Bronchial epithelial cell (primary cell): ENCODE measurements at regions not wholly inside any gene's neighbourhood (a gene's known extent, or its start where the extent isn't known, plus 50 kb on each side); places are given as distances from the start of the nearest gene placed in this dataset.
A peak's percentile ranks its signal among the peaks of the same experiment; 100 is the strongest.
"Not testable (repeated sequence)": the region's sequence is repeated elsewhere in the genome, so short reads cannot be mapped to it uniquely, and the experiment has no call there.

ENCODE experiments used
- DNase-seq: peaks from one replicate; pipeline ENCODE4 v3.0.0-alpha.2; 2010; ENCODE audit warnings: low read depth
- FAIRE-seq: peaks from 2 replicates; lab custom pipeline; 2011; peaks lifted over from hg19 to GRCh38; lab: Jason Lieb, UNC
- H3K27me3 ChIP-seq: 2 replicates; pipeline ENCODE4 v1.5.1; 2011; ENCODE audit warnings: low read length; ENCODE audit not compliant: control insufficient read depth, insufficient read depth
- H3K36me3 ChIP-seq: 2 replicates; pipeline ENCODE4 v1.5.1; 2011; ENCODE audit warnings: low read length; ENCODE audit not compliant: control insufficient read depth, insufficient read depth
- H3K4me3 ChIP-seq: 2 replicates; pipeline ENCODE4 v1.5.1; 2011; ENCODE audit warnings: mild to moderate bottlenecking, low read depth, low read length, control low read depth
- CTCF ChIP-seq: IDR thresholded peaks from 2 replicates; pipeline ENCODE4 v1.5.1; 2011; ENCODE audit warnings: mild to moderate bottlenecking, moderate library complexity, low read length, control low read depth, inconsistent platforms; ENCODE audit not compliant: insufficient read depth, severe bottlenecking

- FAIRE-seq (no peak), DNase-seq (no peak)
- Histone ChIP-seq H3K27me3 (no peaks in the 10 kb centered on the region), H3K4me3 (no peak overlapping the region), H3K36me3 (no peaks in the 10 kb centered on the region)
- TF ChIP-seq CTCF: no peak
These were observed 95.3 kb downstream of the HOXA1 start for GRCh38 chr7:27000496-27000895.

GRCh38 chr7:26998284-26998683, 97.5 kb downstream of the HOXA1 start:
- H3K27me3 ChIP-seq, H3K36me3 ChIP-seq, DNase-seq, FAIRE-seq, H3K4me3 ChIP-seq: not testable (repeated sequence)

GRCh38 chr7:26995666-26996065, 100.1 kb downstream of the HOXA1 start:
- no peak overlapping the region for H3K4me3 ChIP-seq
- FAIRE-seq (no peak), DNase-seq (no peak)
- H3K27me3 ChIP-seq: no peaks in the 10 kb centered on the region
- no peak for TF ChIP-seq CTCF
- H3K36me3 ChIP-seq: no peaks in the 10 kb centered on the region

- peak; percentile 65 for DNase-seq
- peak; percentile 64 for FAIRE-seq
- TF ChIP-seq CTCF: no peak
- Histone ChIP-seq H3K27me3 (no peaks in the 10 kb centered on the region), H3K36me3 (no peaks in the 10 kb centered on the region), H3K4me3 (no peak overlapping the region)
These were observed 101.7 kb downstream of the HOXA1 start for GRCh38 chr7:26993816-26994810.

- peak; percentile 13 for FAIRE-seq
- H3K4me3 ChIP-seq: no peak overlapping the region
- peak; percentile 79 for DNase-seq
- no peaks in the 10 kb centered on the region for H3K27me3 ChIP-seq
- no peaks in the 10 kb centered on the region for H3K36me3 ChIP-seq
- no peak for TF ChIP-seq CTCF
These were observed 103.1 kb downstream of the HOXA1 start for GRCh38 chr7:26992670-26993069.

- no peak for FAIRE-seq
- H3K4me3 ChIP-seq: no peak overlapping the region
- no peak for TF ChIP-seq CTCF
- no peaks in the 10 kb centered on the region for H3K27me3 ChIP-seq
- no peaks in the 10 kb centered on the region for H3K36me3 ChIP-seq
- no peak for DNase-seq
These were observed 104.0 kb downstream of the HOXA1 start for GRCh38 chr7:26991796-26992195.
